Esophagus muscularis mucosa (tissue), 3 donors: ENCODE measurements at regions not wholly inside any gene's neighbourhood (a gene's known extent, or its start where the extent isn't known, plus 50 kb on each side); places are given as distances from the start of the nearest gene placed in this dataset.

Source experiments
- CTCF ChIP-seq, 3 experiments: fragments of 200-600 bp in 2 of 3; fragments of 450-650 bp in 1 of 3; sonication (generic) in 2 of 3; IDR thresholded peaks; one replicate each; pipeline ENCODE4 v1.5.1; 2017 to 2019; ENCODE audit warnings: antibody characterized with exemption in 3 of 3, mild to moderate bottlenecking in 2 of 3, moderate library complexity in 1 of 3
- POLR2A ChIP-seq: fragments of 450-650 bp; IDR thresholded peaks from one replicate; pipeline ENCODE4 v1.6.1; 2017; ENCODE audit warnings: antibody characterized with exemption, moderate library complexity, mild to moderate bottlenecking, low read depth
- POLR2AphosphoS5 ChIP-seq, 2 donors: sonication (generic); formaldehyde crosslinking; IDR thresholded peaks; one replicate each; pipeline ENCODE4 v1.6.1; 2017; ENCODE audit warnings: antibody characterized with exemption in 2 of 2

DNA sequence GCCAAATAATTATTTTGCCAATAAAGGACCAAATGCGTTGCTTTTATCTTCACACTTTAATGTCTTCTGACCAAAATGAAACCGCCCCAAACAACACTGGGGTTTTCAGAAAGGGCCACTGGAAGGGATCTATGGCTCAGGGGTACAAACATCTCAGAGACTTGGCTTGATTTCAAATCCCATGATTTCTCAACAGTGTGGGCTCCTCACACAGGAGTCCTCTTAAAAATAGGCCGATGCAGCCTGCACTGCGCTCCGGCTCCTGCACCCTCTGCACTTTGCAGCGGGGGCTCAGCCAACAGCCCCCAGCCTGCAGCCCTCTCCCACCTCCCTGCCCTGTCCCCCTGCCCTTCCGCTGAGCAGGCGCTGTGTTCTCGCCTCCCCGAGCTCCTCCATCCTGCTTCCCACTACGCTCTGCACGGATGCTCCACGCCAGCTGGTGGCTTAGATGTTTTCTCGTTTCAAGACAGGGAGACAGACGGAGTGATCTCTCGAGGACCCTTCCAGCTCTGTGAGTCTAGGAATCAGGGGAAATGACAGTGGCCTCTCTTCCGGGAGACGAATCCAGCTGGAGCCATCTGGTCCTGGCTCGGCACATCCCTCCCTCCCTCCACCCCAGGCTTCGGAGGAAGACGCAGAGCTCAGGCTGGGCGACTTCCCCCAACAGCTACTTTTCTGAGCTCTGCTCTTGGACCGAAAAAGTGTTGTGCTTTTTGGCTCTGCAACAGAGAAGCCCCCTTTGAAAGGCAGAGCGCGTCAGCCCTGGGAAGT, 71.4 kb downstream of the KCNF1 start:
- TF ChIP-seq POLR2A (no peak), CTCF (IDR thresholded peaks at IDR 0.05) (no peak), POLR2AphosphoS5 (IDR thresholded peaks at IDR 0.05) (no peak)
